NCI-H82 treated with DMSO at 0.1 percent for 48 hours (cell line): ENCODE measurements at regions not wholly inside any gene's neighbourhood (a gene's known extent, or its start where the extent isn't known, plus 50 kb on each side); places are given as distances from the start of the nearest gene placed in this dataset.

ENCODE experiments used
- DNase-seq: peaks from one replicate; lab custom pipeline; 2025; ENCODE audit not compliant: unreplicated experiment; lab: John Stamatoyannopoulos, UW

- no peak for DNase-seq
Observed at GRCh38 chr9:82538634-82539033, 524.3 kb downstream of the RASEF start.

GRCh38 chr9:82539146-82539545, 523.8 kb downstream of the RASEF start:
- DNase-seq, result no peak

- no peak for DNase-seq
Observed at GRCh38 chr9:82539856-82540579, 522.9 kb downstream of the RASEF start.

GRCh38 chr9:82543726-82544125, 519.2 kb downstream of the RASEF start:
- no peak for DNase-seq

- peak; percentile 49 for DNase-seq
Observed at GRCh38 chr9:82546136-82546535, 516.8 kb downstream of the RASEF start.

GRCh38 chr9:82547995-82548394, 514.9 kb downstream of the RASEF start:
- no peak for DNase-seq

GRCh38 chr9:82549174-82549821, 513.6 kb downstream of the RASEF start:
- DNase-seq, result no peak

GRCh38 chr9:82552784-82553183, 510.2 kb downstream of the RASEF start:
- DNase-seq, result no peak

GRCh38 chr9:82553654-82554366, 509.1 kb downstream of the RASEF start:
- no peak for DNase-seq

GRCh38 chr9:82554381-82554780, 508.6 kb downstream of the RASEF start:
- no peak for DNase-seq

- DNase-seq, result no peak
Observed at GRCh38 chr9:82555031-82555430, 507.9 kb downstream of the RASEF start.

- DNase-seq, result no peak
Observed at GRCh38 chr9:82555431-82556051, 507.4 kb downstream of the RASEF start.

GRCh38 chr9:82558346-82558745, 504.6 kb downstream of the RASEF start:
- no peak for DNase-seq

- DNase-seq, result no peak
Observed at GRCh38 chr9:82558855-82559630, 503.9 kb downstream of the RASEF start.

- DNase-seq, result no peak
Observed at GRCh38 chr9:82560036-82560435, 502.9 kb downstream of the RASEF start.

GRCh38 chr9:82560457-82560904, 502.5 kb downstream of the RASEF start:
- no peak for DNase-seq

- DNase-seq, result no peak
Observed at GRCh38 chr9:82563094-82563493, 499.8 kb downstream of the RASEF start.

GRCh38 chr9:82563841-82564240, 499.1 kb downstream of the RASEF start:
- DNase-seq, result no peak

- no peak for DNase-seq
Observed at GRCh38 chr9:82565188-82565969, 497.6 kb downstream of the RASEF start.

GRCh38 chr9:82567953-82568352, 495.0 kb downstream of the RASEF start:
- no peak for DNase-seq
